GM12891 (cell line): ENCODE measurements at regions not wholly inside any gene's neighbourhood (a gene's known extent, or its start where the extent isn't known, plus 50 kb on each side); places are given as distances from the start of the nearest gene placed in this dataset.

ENCODE experiments used
- PAX5 ChIP-seq: IDR thresholded peaks from 2 replicates; pipeline ENCODE4 v1.6.1; 2011; ENCODE audit warnings: low read length, moderate library complexity, mild to moderate bottlenecking; ENCODE audit not compliant: insufficient read depth, severe bottlenecking
- POLR2A ChIP-seq: IDR thresholded peaks from 2 replicates; pipeline ENCODE4 v1.6.1; 2011; ENCODE audit warnings: low read depth, low read length, control low read depth
- POLR2AphosphoS5 ChIP-seq: IDR thresholded peaks from 2 replicates; pipeline ENCODE4 v1.6.1; 2011; ENCODE audit warnings: low read depth, low read length, control low read depth
- POU2F2 ChIP-seq: IDR thresholded peaks from 2 replicates; pipeline ENCODE4 v1.6.1; 2011; ENCODE audit warnings: low read depth, mild to moderate bottlenecking, control low read depth, low read length, moderate library complexity
- SPI1 ChIP-seq: IDR thresholded peaks from 2 replicates; pipeline ENCODE4 v1.6.1; 2011; ENCODE audit warnings: low read depth, low read length, control low read depth
- TAF1 ChIP-seq: IDR thresholded peaks from 2 replicates; pipeline ENCODE4 v1.6.1; 2011; ENCODE audit warnings: low read depth, low read length, control low read depth

DNA sequence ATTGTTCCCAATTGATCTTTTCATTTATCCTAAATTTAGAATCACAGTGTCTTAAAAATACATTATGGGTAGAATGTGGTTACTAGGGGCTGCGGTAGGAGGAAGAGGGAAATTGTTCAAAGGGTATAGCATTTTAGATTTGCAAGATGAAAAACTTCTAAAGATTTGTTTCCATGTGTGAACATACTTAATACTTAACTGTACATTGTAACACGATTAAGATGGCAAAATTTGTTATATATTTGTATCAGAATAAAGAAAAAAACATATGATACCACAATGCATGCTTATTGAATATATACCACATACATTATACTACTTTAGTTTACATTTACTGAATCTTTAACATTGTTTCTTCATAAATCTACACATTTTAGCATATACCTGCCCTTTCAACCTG lies 677.3 kb upstream of the PCDH20 start:
- TF ChIP-seq TAF1 = no peak
- no peak for TF ChIP-seq POLR2AphosphoS5
- no peak for TF ChIP-seq POU2F2
- no peak for TF ChIP-seq POLR2A
- TF ChIP-seq SPI1 = no peak
- no peak for TF ChIP-seq PAX5
